Hepatocyte (in vitro differentiated cells): ENCODE measurements at regions not wholly inside any gene's neighbourhood (a gene's known extent, or its start where the extent isn't known, plus 50 kb on each side); places are given as distances from the start of the nearest gene placed in this dataset.

Source experiments
- DNase-seq: peaks from one replicate; pipeline ENCODE4 v3.0.0-alpha.2; 2016; ENCODE audit warnings: low spot score
- H2AFZ ChIP-seq: fragments of 200-600 bp; sonication (generic); 2 replicates; pipeline ENCODE4 v1.6.0; 2016; ENCODE audit warnings: antibody characterized with exemption, mild to moderate bottlenecking
- H3K27ac ChIP-seq: fragments of 200-600 bp; sonication (generic); 2 replicates; pipeline ENCODE4 v1.5.1; 2016; ENCODE audit warnings: mild to moderate bottlenecking
- H3K27me3 ChIP-seq: fragments of 200-600 bp; sonication (generic); 2 replicates; pipeline ENCODE4 v1.6.1; 2016
- H3K36me3 ChIP-seq: fragments of 200-600 bp; sonication (generic); replicated peaks from 2 replicates; pipeline ENCODE4 v1.5.1; 2016; ENCODE audit warnings: low read depth; ENCODE audit not compliant: insufficient read depth
- H3K4me1 ChIP-seq: fragments of 200-600 bp; sonication (generic); 2 replicates; pipeline ENCODE4 v1.5.1; 2016; ENCODE audit warnings: mild to moderate bottlenecking, moderate library complexity; ENCODE audit not compliant: insufficient read depth
- H3K4me2 ChIP-seq: fragments of 200-600 bp; sonication (generic); 2 replicates; pipeline ENCODE4 v1.6.0; 2016
- H3K4me3 ChIP-seq: fragments of 200-600 bp; sonication (generic); 2 replicates; pipeline ENCODE4 v1.5.1; 2016; ENCODE audit warnings: mild to moderate bottlenecking
- H3K79me2 ChIP-seq: fragments of 200-600 bp; sonication (generic); 2 replicates; pipeline ENCODE4 v1.6.0; 2017; ENCODE audit warnings: mild to moderate bottlenecking
- H3K9me2 ChIP-seq: fragments of 200-600 bp; sonication (generic); replicated peaks from 2 replicates; pipeline ENCODE4 v1.6.0; 2017; ENCODE audit warnings: mild to moderate bottlenecking; ENCODE audit not compliant: insufficient read depth
- H3K9me3 ChIP-seq: fragments of 200-600 bp; sonication (generic); 2 replicates; pipeline ENCODE4 v1.5.1; 2016; ENCODE audit warnings: low read depth, mild to moderate bottlenecking
- H4K20me1 ChIP-seq: fragments of 200-600 bp; sonication (generic); 2 replicates; pipeline ENCODE4 v1.6.0; 2016; ENCODE audit warnings: mild to moderate bottlenecking; ENCODE audit not compliant: insufficient read depth, poor library complexity, severe bottlenecking
- EZH2 ChIP-seq: fragments of 200-600 bp; sonication (generic); IDR thresholded peaks from 2 replicates; pipeline ENCODE4 v1.6.1; 2016; ENCODE audit warnings: antibody characterized with exemption, mild to moderate bottlenecking, borderline replicate concordance
- EZH2phosphoT487 ChIP-seq: fragments of 200-600 bp; sonication (generic); IDR thresholded peaks from one replicate; pipeline ENCODE4 v1.6.1; 2018; ENCODE audit warnings: antibody characterized with exemption, mild to moderate bottlenecking, low read depth, moderate library complexity; ENCODE audit not compliant: unreplicated experiment, severe bottlenecking
- WGBS: methylation state at CpG from one replicate; pipeline ENCODE4 v1.1.6; 2016; ENCODE audit warnings: low lambda C conversion rate; ENCODE audit errors: missing lambda C conversion rate; 5-methylcytosine and 5-hydroxymethylcytosine counted together
- TF ChIP-seq, protein P1 (sequence below): fragments of 200-600 bp; sonication (generic); IDR thresholded peaks from 2 replicates; pipeline ENCODE4 v1.5.1; 2016; ENCODE audit warnings: antibody characterized with exemption, mild to moderate bottlenecking; ENCODE audit not compliant: poor library complexity

DNA sequence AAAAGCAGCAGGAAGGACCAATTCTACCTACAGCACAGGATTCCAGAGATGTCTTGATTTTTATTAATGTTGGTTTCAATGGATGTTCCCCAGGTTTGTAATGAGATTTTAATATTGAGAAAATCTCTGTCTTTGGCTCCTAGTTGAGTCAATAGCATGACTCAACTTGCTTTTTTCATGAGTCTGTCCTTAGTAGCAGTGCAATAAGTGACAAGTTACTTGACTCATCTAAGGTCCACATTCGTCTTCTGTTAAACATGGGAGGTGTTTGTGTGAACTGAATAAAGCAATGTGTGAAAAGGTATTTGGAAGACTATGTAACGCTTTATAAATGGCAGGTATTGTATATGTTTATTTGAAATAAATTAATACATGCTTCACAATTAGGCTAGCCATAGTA lies 645.0 kb upstream of the PTBP2 start:
- DNase-seq, result no peak
- no peaks in the 10 kb centered on the region for H4K20me1 ChIP-seq
- WGBS, result 82% methylated on average over 2 of the region's 2 CpGs
- H3K36me3 ChIP-seq, result no peaks in the 10 kb centered on the region
- no peak overlapping the region for H3K4me3 ChIP-seq
- TF ChIP-seq EZH2 (no peak), EZH2phosphoT487 (no peak)
- TF ChIP-seq, protein P1, sequence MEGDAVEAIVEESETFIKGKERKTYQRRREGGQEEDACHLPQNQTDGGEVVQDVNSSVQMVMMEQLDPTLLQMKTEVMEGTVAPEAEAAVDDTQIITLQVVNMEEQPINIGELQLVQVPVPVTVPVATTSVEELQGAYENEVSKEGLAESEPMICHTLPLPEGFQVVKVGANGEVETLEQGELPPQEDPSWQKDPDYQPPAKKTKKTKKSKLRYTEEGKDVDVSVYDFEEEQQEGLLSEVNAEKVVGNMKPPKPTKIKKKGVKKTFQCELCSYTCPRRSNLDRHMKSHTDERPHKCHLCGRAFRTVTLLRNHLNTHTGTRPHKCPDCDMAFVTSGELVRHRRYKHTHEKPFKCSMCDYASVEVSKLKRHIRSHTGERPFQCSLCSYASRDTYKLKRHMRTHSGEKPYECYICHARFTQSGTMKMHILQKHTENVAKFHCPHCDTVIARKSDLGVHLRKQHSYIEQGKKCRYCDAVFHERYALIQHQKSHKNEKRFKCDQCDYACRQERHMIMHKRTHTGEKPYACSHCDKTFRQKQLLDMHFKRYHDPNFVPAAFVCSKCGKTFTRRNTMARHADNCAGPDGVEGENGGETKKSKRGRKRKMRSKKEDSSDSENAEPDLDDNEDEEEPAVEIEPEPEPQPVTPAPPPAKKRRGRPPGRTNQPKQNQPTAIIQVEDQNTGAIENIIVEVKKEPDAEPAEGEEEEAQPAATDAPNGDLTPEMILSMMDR, result no peak
- H3K9me3 ChIP-seq, result no peaks in the 10 kb centered on the region
- H3K4me2 ChIP-seq, result no peak overlapping the region
- H3K9me2 ChIP-seq, result no peaks in the 10 kb centered on the region
- peaks cover 3% of the 10 kb centered on the region for H3K4me1 ChIP-seq
- H2AFZ ChIP-seq, result no peak overlapping the region
- no peaks in the 10 kb centered on the region for H3K79me2 ChIP-seq
- no peaks in the 10 kb centered on the region for H3K27me3 ChIP-seq
- no peak overlapping the region for H3K27ac ChIP-seq

DNA sequence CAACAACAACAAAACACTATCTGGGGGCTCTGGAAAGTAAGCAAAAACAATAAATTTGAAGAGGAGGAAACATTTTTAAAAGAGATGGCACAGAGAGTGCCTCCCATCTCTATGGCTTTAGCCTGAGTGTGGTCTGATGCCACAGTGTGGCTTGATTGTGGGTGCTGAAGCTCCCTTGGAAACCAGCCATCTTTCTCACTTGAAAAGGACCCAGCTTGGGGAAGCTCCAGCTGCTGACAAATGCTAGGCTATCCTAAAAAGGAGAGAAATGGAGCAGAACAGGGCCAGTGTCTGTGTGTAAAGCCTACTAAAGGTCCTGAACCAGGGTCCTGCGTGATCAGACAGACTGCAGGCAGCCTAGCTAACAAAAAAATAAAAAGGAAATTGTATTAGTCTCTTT lies 642.0 kb upstream of the PTBP2 start:
- no peak overlapping the region for H3K27ac ChIP-seq
- 85% methylated on average over 1 of the region's 1 CpG for WGBS

DNA sequence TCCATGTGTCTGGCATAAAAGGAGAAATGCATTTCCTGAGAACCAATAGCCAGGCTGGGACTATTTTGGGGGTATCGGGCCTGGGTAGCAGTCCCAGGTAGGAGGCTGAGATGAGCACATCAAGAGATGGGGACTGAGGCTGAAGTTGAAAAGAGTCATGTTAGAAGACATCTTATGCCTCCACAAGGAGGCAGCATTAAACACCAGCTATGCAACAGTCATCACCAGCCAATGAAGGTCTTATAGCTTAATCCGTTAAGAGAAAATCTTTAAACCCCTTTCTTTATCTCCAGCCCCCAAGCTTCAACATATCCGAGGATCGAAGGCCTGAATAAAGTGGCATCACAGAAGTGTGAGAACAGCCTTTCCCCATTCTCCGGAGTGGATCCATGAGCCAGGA lies 640.7 kb upstream of the PTBP2 start:
- TF ChIP-seq, protein P1, result peak; percentile 11
- no peak for TF ChIP-seq EZH2
- Histone ChIP-seq H3K4me1 (no peaks in the 10 kb centered on the region), H3K27me3 (no peaks in the 10 kb centered on the region), H3K4me3 (no peak overlapping the region), H4K20me1 (no peaks in the 10 kb centered on the region), H3K4me2 (no peak overlapping the region), H3K9me3 (no peaks in the 10 kb centered on the region), H3K9me2 (no peaks in the 10 kb centered on the region), H3K36me3 (no peaks in the 10 kb centered on the region), H3K79me2 (no peaks in the 10 kb centered on the region), H3K27ac (no peak overlapping the region), H2AFZ (no peak overlapping the region)
- DNase-seq, result peak; percentile 9
- 81% methylated on average over 5 of the region's 5 CpGs for WGBS

More for the DNA sequence above, 642.0 kb upstream of the PTBP2 start:
- no peak overlapping the region for H3K4me2 ChIP-seq
- H3K79me2 ChIP-seq, result no peaks in the 10 kb centered on the region
- H3K9me3 ChIP-seq, result no peaks in the 10 kb centered on the region
- TF ChIP-seq EZH2 (no peak), EZH2phosphoT487 (no peak)
- TF ChIP-seq, protein P1, result no peak
- H3K4me3 ChIP-seq, result no peak overlapping the region
- peaks cover 1% of the 10 kb centered on the region for H3K4me1 ChIP-seq
- no peaks in the 10 kb centered on the region for H4K20me1 ChIP-seq
- no peaks in the 10 kb centered on the region for H3K27me3 ChIP-seq
- DNase-seq, result no peak
- H3K36me3 ChIP-seq, result no peaks in the 10 kb centered on the region
- H2AFZ ChIP-seq, result no peak overlapping the region
- no peaks in the 10 kb centered on the region for H3K9me2 ChIP-seq

DNA sequence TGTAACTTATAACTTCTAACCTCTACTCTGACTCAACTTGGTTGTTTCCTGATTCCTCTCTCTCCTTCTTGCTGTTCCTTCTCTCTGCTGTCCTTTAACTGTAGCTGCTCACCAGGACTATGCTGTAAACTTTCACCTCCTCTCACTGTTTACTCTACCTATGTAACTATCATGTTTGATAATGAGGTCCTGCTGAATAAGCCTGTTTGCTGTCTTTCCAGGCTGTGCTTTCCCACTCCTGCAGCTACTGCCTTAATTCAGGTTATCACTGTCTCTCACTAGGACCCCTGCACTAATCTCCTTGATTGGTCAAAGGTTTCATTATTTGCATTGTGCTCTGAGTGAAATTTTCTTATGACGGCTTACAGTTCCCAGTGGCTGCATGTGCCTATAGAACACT lies 633.9 kb upstream of the PTBP2 start:
- 50% methylated on average over 1 of the region's 1 CpG for WGBS
- no peaks in the 10 kb centered on the region for H3K9me3 ChIP-seq
- no peak overlapping the region for H3K4me3 ChIP-seq
- H2AFZ ChIP-seq, result no peak overlapping the region
- no peak for TF ChIP-seq EZH2phosphoT487
- TF ChIP-seq EZH2, result no peak
- TF ChIP-seq, protein P1, result no peak
- no peak overlapping the region for H3K4me2 ChIP-seq
- no peaks in the 10 kb centered on the region for H3K36me3 ChIP-seq
- H3K79me2 ChIP-seq, result no peaks in the 10 kb centered on the region
- DNase-seq, result peak; percentile 13
- no peak overlapping the region for H3K27ac ChIP-seq
- H4K20me1 ChIP-seq, result no peaks in the 10 kb centered on the region
- no peaks in the 10 kb centered on the region for H3K4me1 ChIP-seq
- no peaks in the 10 kb centered on the region for H3K9me2 ChIP-seq
- no peaks in the 10 kb centered on the region for H3K27me3 ChIP-seq
